Prostate gland (tissue), 2 donors: ENCODE measurements at regions not wholly inside any gene's neighbourhood (a gene's known extent, or its start where the extent isn't known, plus 50 kb on each side); places are given as distances from the start of the nearest gene placed in this dataset.

Experiments used
- DNase-seq: peaks from one replicate; pipeline ENCODE4 v3.0.0-alpha.2; 2019; ENCODE audit warnings: low spot score
- H3K27ac ChIP-seq, 2 donors: fragments of 200-600 bp; sonication (generic); 2 replicates each; pipeline ENCODE4 v1.5.1; 2017 to 2019
- H3K27me3 ChIP-seq: fragments of 200-600 bp; sonication (generic); replicated peaks from 2 replicates; pipeline ENCODE4 v1.5.1; 2019; ENCODE audit not compliant: insufficient read depth
- H3K36me3 ChIP-seq, 2 donors: fragments of 200-600 bp; sonication (generic); 1 replicate in 1 of 2; 2 replicates in 1 of 2; pipeline versions ENCODE4 v1.5.1 to v1.8.1; 2017 to 2019
- H3K4me1 ChIP-seq: fragments of 200-600 bp; sonication (generic); replicated peaks from 2 replicates; pipeline ENCODE4 v1.5.1; 2019
- H3K4me3 ChIP-seq, 2 donors: fragments of 200-600 bp; sonication (generic); 2 replicates each; pipeline ENCODE4 v1.5.1; 2017 to 2019
- H3K9me3 ChIP-seq: fragments of 200-600 bp; sonication (generic); 2 replicates; pipeline ENCODE4 v1.5.1; 2017
- CTCF ChIP-seq, 4 experiments: fragments of 200-600 bp in 2 of 4; fragments of 450-650 bp in 2 of 4; sonication (generic) in 2 of 4; IDR thresholded peaks; 1 replicate in 3 of 4; 2 replicates in 1 of 4; pipeline ENCODE4 v1.5.1; 2016 to 2019; ENCODE audit warnings: antibody characterized with exemption in 4 of 4, mild to moderate bottlenecking in 2 of 4, moderate library complexity in 2 of 4
- POLR2A ChIP-seq: fragments of 450-650 bp; IDR thresholded peaks from one replicate; pipeline ENCODE4 v1.6.1; 2016; ENCODE audit warnings: antibody characterized with exemption, mild to moderate bottlenecking
- POLR2AphosphoS5 ChIP-seq: sonication (generic); formaldehyde crosslinking; IDR thresholded peaks from one replicate; pipeline ENCODE4 v1.6.1; 2017; ENCODE audit warnings: antibody characterized with exemption
- WGBS: methylation state at CpG from one replicate; pipeline ENCODE4 v1.1.5; 2018; 5-methylcytosine and 5-hydroxymethylcytosine counted together
- intact Hi-C: fragments of 100-400 bp; cut with DNase I; formaldehyde crosslinking; loops from one replicate; pipeline ENCODE4 v1.14.2; 2022

DNA sequence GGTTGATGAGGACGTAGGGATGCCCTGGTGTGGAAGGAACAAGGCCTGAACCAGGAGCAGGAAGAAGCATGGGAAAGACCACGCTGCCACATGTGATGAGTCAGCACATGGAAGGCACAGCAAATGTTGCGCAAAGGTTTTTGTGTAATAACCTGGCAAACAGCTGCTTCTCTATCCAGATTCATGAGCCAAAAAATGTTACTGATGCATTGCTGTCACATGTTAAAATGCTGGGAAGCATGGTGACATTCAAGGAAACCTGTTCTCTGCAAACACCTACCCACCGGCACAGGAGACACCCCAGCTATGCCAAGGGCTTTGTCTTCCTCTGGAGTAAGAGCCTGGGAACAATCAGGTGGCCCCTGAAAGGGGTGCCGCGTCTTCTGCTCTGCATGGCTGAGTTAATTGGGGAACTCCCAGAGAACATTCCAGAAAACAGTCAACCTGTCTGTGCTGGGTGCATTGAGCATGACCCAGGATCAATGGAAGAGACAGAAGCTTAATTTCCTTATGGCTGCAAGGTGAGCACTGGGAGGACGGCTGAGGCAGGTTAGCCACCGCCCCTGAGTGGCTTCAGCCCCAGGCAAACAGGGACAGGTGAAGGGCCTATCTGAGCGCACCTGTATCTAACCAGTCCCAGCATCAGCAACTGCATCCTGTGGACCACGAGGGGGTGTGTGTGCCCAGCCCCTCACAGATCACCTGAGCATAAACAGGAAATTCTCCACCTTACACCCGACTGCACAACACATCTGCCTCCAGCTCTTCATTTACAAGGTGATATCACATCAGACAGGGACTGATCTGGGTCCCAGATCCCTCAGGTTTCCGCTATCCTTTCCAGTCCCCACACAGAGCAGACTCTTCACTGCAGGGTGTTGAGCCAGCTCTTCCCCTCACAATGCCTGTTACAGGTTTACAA is 108.4 kb downstream of the GGTLC2 start:
- intact Hi-C loops: no loop called here
- no peak for TF ChIP-seq POLR2AphosphoS5
- no peak for TF ChIP-seq CTCF (IDR thresholded peaks at IDR 0.05)
- no peak for TF ChIP-seq POLR2A
- Histone ChIP-seq H3K4me3 (no peak overlapping the region), H3K27me3 (no peaks in the 10 kb centered on the region), H3K4me1 (no peaks in the 10 kb centered on the region), H3K36me3 (no peaks in the 10 kb centered on the region), H3K27ac (no peak overlapping the region), H3K9me3 (no peaks in the 10 kb centered on the region)
- WGBS: 68% methylated on average over 12 of the region's 12 CpGs
- no peak for DNase-seq

DNA sequence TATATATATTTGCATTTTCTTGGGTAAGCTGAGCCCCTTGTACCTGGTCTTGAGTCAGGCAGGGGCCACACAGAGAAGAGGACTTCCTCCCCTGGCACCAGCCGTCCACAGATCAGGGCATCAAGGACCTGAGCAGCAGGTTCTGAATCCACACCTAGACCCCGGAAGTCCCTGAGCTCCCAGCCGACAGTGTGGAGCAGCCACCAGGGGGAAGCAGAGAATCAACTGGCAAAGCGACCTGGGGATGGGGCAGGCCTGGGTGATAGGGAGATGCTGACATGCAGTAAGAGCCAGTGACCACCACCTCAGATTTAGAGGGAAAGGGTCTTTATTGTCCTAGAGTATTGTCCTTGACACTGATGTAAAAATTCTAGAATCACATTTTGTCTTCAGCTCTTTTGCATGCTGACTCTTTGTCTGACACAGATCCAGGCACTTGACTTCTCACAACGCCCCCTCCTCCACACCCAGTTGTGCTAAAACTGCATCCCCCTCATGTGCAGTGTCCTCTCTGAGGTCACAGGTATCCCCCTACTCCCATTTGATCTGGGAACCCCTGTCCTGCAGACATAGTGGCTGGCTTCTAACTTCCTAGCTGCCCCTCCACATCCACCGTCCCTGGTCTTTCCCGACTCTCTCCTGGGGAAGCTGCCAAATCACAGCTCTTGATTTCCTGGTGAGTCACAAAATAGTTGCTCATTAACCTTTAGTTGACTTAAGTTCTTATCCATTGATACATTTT is 109.3 kb downstream of the GGTLC2 start:
- no peaks in the 10 kb centered on the region for H3K4me1 ChIP-seq
- H3K36me3 ChIP-seq: no peaks in the 10 kb centered on the region
- WGBS: 29% methylated on average over 7 of the region's 7 CpGs
- no peaks in the 10 kb centered on the region for H3K9me3 ChIP-seq
- H3K4me3 ChIP-seq: no peak overlapping the region
- peak; percentile 9 to 51 (median 42) for TF ChIP-seq CTCF (IDR thresholded peaks at IDR 0.05)
- TF ChIP-seq POLR2A: no peak
- intact Hi-C loops: no loop called here
- no peaks in the 10 kb centered on the region for H3K27me3 ChIP-seq
- no peak overlapping the region for H3K27ac ChIP-seq
- DNase-seq: peak; percentile 27

- no peak overlapping the region for H3K4me3 ChIP-seq
- no peak overlapping the region for H3K27ac ChIP-seq
- no peaks in the 10 kb centered on the region for H3K27me3 ChIP-seq
- no peak for DNase-seq
- H3K4me1 ChIP-seq: no peaks in the 10 kb centered on the region
- H3K9me3 ChIP-seq: no peaks in the 10 kb centered on the region
- 95% methylated on average over 3 of the region's 3 CpGs for WGBS
- intact Hi-C loops: no loop called here
- TF ChIP-seq CTCF (IDR thresholded peaks at IDR 0.05): no peak
- no peak for TF ChIP-seq POLR2AphosphoS5
- TF ChIP-seq POLR2A: no peak
- no peaks in the 10 kb centered on the region for H3K36me3 ChIP-seq
Observed at GRCh38 chr22:22754268-22754657, 109.8 kb downstream of the GGTLC2 start.

DNA sequence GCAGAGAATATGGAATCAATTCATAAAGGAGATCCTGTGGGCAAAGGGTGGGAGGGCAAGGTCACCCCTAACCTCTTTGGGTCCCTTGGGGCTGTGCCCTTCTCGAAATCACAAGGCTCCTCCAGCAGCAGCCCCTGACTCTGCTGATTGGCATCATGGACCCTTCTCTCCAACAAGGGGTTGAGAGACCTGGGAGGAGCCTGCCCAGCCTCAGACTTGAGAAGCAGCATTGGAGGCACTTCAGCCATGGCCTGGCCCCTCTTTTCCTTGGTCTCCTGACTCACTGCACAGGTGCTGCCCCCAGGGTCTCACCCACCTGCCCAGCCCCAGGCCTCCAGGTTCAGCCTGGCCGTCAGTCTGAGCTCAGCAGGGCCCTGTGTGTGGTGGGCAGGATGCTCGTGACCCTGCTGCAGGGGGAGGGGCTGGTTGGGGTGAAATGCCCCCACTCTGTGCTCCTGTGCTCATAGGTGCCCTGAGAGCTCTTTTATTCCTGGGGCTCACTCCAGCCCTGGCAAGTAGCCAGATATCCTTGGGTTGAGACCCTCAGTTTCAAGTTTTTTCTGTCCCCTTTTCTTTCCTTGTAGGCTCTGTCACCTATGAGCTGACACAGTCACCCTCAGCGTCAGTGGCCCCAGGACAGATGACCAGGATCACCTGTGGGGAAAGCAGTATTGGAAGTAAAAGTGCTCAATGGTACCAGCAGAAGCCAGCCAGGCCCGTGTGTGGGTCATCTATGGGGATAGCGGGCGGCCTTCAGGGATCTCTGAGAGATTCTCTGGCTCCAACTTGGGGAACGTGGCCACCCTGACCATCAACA is 110.8 kb downstream of the GGTLC2 start:
- Histone ChIP-seq H3K36me3 (no peaks in the 10 kb centered on the region), H3K4me3 (no peak overlapping the region), H3K27me3 (no peaks in the 10 kb centered on the region), H3K9me3 (no peaks in the 10 kb centered on the region), H3K4me1 (no peaks in the 10 kb centered on the region), H3K27ac (no peak overlapping the region)
- TF ChIP-seq POLR2AphosphoS5: no peak
- no peak for TF ChIP-seq POLR2A
- TF ChIP-seq CTCF (IDR thresholded peaks at IDR 0.05): no peak
- intact Hi-C loops: no loop called here
- DNase-seq: no peak
- 83% methylated on average over 8 of the region's 8 CpGs for WGBS
